Uterus (tissue), 2 donors: ENCODE measurements at regions not wholly inside any gene's neighbourhood (a gene's known extent, or its start where the extent isn't known, plus 50 kb on each side); places are given as distances from the start of the nearest gene placed in this dataset.

ENCODE experiments used
- CTCF ChIP-seq, 4 experiments: fragments of 200-600 bp in 2 of 4; fragments of 450-650 bp in 2 of 4; sonication (generic) in 2 of 4; IDR thresholded peaks; one replicate each; pipeline ENCODE4 v1.5.1; 2016 to 2019; ENCODE audit warnings: antibody characterized with exemption in 4 of 4, mild to moderate bottlenecking in 2 of 4, moderate library complexity in 1 of 4
- POLR2A ChIP-seq, 2 donors: fragments of 450-650 bp; IDR thresholded peaks; one replicate each; pipeline ENCODE4 v1.6.1; 2016; ENCODE audit warnings: antibody characterized with exemption in 2 of 2, mild to moderate bottlenecking in 1 of 2, moderate library complexity in 1 of 2

- no peak for TF ChIP-seq POLR2A (IDR thresholded peaks at IDR 0.05)
- no peak for TF ChIP-seq CTCF (IDR thresholded peaks at IDR 0.05)
Measured at GRCh38 chr4:124409044-124409443, 303.5 kb downstream of the ANKRD50 start.
